WTC11 (cell line): ENCODE measurements at regions not wholly inside any gene's neighbourhood (a gene's known extent, or its start where the extent isn't known, plus 50 kb on each side); places are given as distances from the start of the nearest gene placed in this dataset.

ENCODE experiments used
- ATAC-seq: fragments of 200-7000 bp; cut with Tn5 transposase; 2 replicates; pipeline ENCODE4 v1.10.0; 2021; ENCODE audit warnings: mild to moderate bottlenecking, moderate library complexity
- CTCF ChIA-PET: fragments of 300-600 bp; sonication (Branson Sonifier 250); formaldehyde crosslinking; loops from one replicate; lab custom pipeline; 2021; ENCODE audit warnings: antibody characterized with exemption; lab: Charles Lee
- POLR2A ChIA-PET: fragments of 350-600 bp; sonication (Branson Sonifier 250); formaldehyde crosslinking; loops from one replicate; lab custom pipeline; 2021; ENCODE audit warnings: antibody characterized with exemption; lab: Charles Lee
- DNase-seq: peaks from one replicate; pipeline ENCODE4 v3.0.0; 2021; ENCODE audit warnings: low spot score
- H3K27ac Mint-ChIP-seq: 2 replicates; pipeline ENCODE4 v1.8.0; 2021; ENCODE audit warnings: mixed read lengths
- H3K27me3 Mint-ChIP-seq: 2 replicates; pipeline ENCODE4 v1.8.0; 2021; ENCODE audit warnings: low read depth, mild to moderate bottlenecking, moderate library complexity, mixed read lengths
- H3K36me3 Mint-ChIP-seq: 2 replicates; pipeline ENCODE4 v1.8.0; 2021; ENCODE audit warnings: mixed read lengths
- H3K4me1 Mint-ChIP-seq: 2 replicates; pipeline ENCODE4 v1.8.0; 2022; ENCODE audit warnings: mixed read lengths
- H3K4me3 Mint-ChIP-seq: 2 replicates; pipeline ENCODE4 v1.8.0; 2021; ENCODE audit warnings: mild to moderate bottlenecking, moderate library complexity, mixed read lengths
- H3K9me3 Mint-ChIP-seq: 2 replicates; pipeline ENCODE4 v1.8.0; 2021; ENCODE audit warnings: mixed read lengths
- ARID4B ChIP-seq: sonication (generic); formaldehyde crosslinking; IDR thresholded peaks from 2 replicates; pipeline ENCODE4 v1.8.0; 2023; ENCODE audit warnings: missing genetic modification reagents, mild to moderate bottlenecking, borderline replicate concordance
- ETV6 ChIP-seq: sonication (generic); formaldehyde crosslinking; IDR thresholded peaks from 2 replicates; pipeline ENCODE4 v1.8.1; 2022; ENCODE audit warnings: mild to moderate bottlenecking, missing genetic modification reagents
- FOXJ3 ChIP-seq: sonication (generic); formaldehyde crosslinking; IDR thresholded peaks from 2 replicates; pipeline ENCODE4 v1.9.0; 2021; ENCODE audit warnings: missing genetic modification reagents, mild to moderate bottlenecking, borderline replicate concordance
- IRF2 ChIP-seq: sonication (generic); formaldehyde crosslinking; IDR thresholded peaks from 2 replicates; pipeline ENCODE4 v1.8.0; 2022; ENCODE audit warnings: low read depth, missing genetic modification reagents, borderline replicate concordance
- KAT7 ChIP-seq: sonication (generic); formaldehyde crosslinking; IDR thresholded peaks from 2 replicates; pipeline ENCODE4 v1.8.1; 2023; ENCODE audit warnings: missing genetic modification reagents, mild to moderate bottlenecking, borderline replicate concordance
- MXD4 ChIP-seq: fragments of 250-450 bp; sonication (Bioruptor Pico); IDR thresholded peaks from 2 replicates; pipeline ENCODE4 v1.8.0; 2021; ENCODE audit warnings: mild to moderate bottlenecking, moderate library complexity, borderline replicate concordance
- MYBL2 ChIP-seq: sonication (generic); formaldehyde crosslinking; IDR thresholded peaks from 2 replicates; pipeline ENCODE4 v1.8.1; 2023; ENCODE audit warnings: mild to moderate bottlenecking, moderate library complexity, missing genetic modification reagents
- NFATC4 ChIP-seq: fragments of 250-450 bp; sonication (Bioruptor Pico); IDR thresholded peaks from 2 replicates; pipeline ENCODE4 v1.9.0; 2021; ENCODE audit warnings: mild to moderate bottlenecking
- SMAD4 ChIP-seq: sonication (generic); formaldehyde crosslinking; IDR thresholded peaks from 2 replicates; pipeline ENCODE4 v1.8.0; 2022; ENCODE audit warnings: mild to moderate bottlenecking, missing genetic modification reagents
- TCF7 ChIP-seq: sonication (generic); formaldehyde crosslinking; IDR thresholded peaks from 2 replicates; pipeline ENCODE4 v1.8.0; 2022; ENCODE audit warnings: mild to moderate bottlenecking, low read depth, missing genetic modification reagents, moderate library complexity
- TEAD1 ChIP-seq: sonication (generic); formaldehyde crosslinking; IDR thresholded peaks from 2 replicates; pipeline ENCODE4 v1.8.0; 2022; ENCODE audit warnings: mild to moderate bottlenecking, missing genetic modification reagents
- ZBTB21 ChIP-seq: sonication (generic); formaldehyde crosslinking; IDR thresholded peaks from 2 replicates; pipeline ENCODE4 v1.8.1; 2023; ENCODE audit warnings: mild to moderate bottlenecking, missing genetic modification reagents, borderline replicate concordance
- ZNF121 ChIP-seq: sonication (generic); formaldehyde crosslinking; IDR thresholded peaks from 2 replicates; pipeline ENCODE4 v1.8.0; 2023; ENCODE audit warnings: missing genetic modification reagents
- ZNF138 ChIP-seq: sonication (generic); formaldehyde crosslinking; conservative IDR thresholded peaks from 2 replicates; pipeline ENCODE4 v1.8.1; 2022; ENCODE audit warnings: mild to moderate bottlenecking, moderate library complexity, missing genetic modification reagents
- ZNF219 ChIP-seq: sonication (generic); formaldehyde crosslinking; IDR thresholded peaks from 2 replicates; pipeline ENCODE4 v1.8.0; 2023; ENCODE audit warnings: missing genetic modification reagents, mild to moderate bottlenecking, borderline replicate concordance
- ZNF232 ChIP-seq: sonication (generic); formaldehyde crosslinking; IDR thresholded peaks from 2 replicates; pipeline ENCODE4 v1.8.0; 2022; ENCODE audit warnings: mild to moderate bottlenecking, missing genetic modification reagents
- ZNF532 ChIP-seq: fragments of 250-450 bp; sonication (Bioruptor Pico); IDR thresholded peaks from 2 replicates; pipeline ENCODE4 v1.9.0; 2021; ENCODE audit warnings: mild to moderate bottlenecking, borderline replicate concordance
- TF ChIP-seq, protein P1 (sequence below): sonication (generic); formaldehyde crosslinking; IDR thresholded peaks from 2 replicates; pipeline ENCODE4 v1.8.1; 2023; ENCODE audit warnings: mild to moderate bottlenecking, missing genetic modification reagents
- TF ChIP-seq, protein P2 (sequence below): sonication (generic); formaldehyde crosslinking; IDR thresholded peaks from 2 replicates; pipeline ENCODE4 v1.8.1; 2022; ENCODE audit warnings: low read depth, missing genetic modification reagents, borderline replicate concordance
- TF ChIP-seq, protein P3 (sequence below): sonication (generic); formaldehyde crosslinking; IDR thresholded peaks from 2 replicates; pipeline ENCODE4 v1.8.0; 2022; ENCODE audit warnings: mild to moderate bottlenecking, missing genetic modification reagents

DNA sequence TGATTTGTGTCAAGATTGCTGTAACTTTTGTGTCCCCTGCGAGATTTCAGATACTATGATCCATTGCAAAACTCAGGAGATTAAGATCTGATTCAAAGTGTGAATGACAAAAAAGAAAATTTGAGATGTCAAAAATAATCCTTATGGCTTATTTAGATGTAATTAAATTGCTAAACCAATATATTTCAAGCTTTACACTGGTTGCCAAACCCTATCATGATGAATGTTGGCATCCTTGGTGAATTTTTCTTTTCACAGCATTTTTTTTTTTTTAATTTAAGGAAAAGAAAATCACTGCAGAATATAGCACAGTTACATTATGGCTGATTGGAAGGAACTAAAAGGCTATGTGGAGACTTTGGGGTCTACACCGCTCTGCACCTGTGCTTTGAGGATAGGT is 133.5 kb upstream of the PITRM1 start:
- Mint-ChIP-seq H3K4me3 (no peak overlapping the region), H3K9me3 (peaks cover 12% of the 10 kb centered on the region), H3K36me3 (no peaks in the 10 kb centered on the region), H3K27ac (no peak overlapping the region), H3K27me3 (peaks cover 3% of the 10 kb centered on the region), H3K4me1 (peaks cover 5% of the 10 kb centered on the region; the same call in 1 of the 2 replicates)
- ATAC-seq (no peak), DNase-seq (no peak)
- TF ChIP-seq, protein P1, sequence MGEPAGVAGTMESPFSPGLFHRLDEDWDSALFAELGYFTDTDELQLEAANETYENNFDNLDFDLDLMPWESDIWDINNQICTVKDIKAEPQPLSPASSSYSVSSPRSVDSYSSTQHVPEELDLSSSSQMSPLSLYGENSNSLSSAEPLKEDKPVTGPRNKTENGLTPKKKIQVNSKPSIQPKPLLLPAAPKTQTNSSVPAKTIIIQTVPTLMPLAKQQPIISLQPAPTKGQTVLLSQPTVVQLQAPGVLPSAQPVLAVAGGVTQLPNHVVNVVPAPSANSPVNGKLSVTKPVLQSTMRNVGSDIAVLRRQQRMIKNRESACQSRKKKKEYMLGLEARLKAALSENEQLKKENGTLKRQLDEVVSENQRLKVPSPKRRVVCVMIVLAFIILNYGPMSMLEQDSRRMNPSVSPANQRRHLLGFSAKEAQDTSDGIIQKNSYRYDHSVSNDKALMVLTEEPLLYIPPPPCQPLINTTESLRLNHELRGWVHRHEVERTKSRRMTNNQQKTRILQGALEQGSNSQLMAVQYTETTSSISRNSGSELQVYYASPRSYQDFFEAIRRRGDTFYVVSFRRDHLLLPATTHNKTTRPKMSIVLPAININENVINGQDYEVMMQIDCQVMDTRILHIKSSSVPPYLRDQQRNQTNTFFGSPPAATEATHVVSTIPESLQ (CRISPR knock-in tag): no peak
- TF ChIP-seq, protein P2, sequence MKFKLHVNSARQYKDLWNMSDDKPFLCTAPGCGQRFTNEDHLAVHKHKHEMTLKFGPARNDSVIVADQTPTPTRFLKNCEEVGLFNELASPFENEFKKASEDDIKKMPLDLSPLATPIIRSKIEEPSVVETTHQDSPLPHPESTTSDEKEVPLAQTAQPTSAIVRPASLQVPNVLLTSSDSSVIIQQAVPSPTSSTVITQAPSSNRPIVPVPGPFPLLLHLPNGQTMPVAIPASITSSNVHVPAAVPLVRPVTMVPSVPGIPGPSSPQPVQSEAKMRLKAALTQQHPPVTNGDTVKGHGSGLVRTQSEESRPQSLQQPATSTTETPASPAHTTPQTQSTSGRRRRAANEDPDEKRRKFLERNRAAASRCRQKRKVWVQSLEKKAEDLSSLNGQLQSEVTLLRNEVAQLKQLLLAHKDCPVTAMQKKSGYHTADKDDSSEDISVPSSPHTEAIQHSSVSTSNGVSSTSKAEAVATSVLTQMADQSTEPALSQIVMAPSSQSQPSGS (CRISPR knock-in tag): no peak
- no peak for TF ChIP-seq FOXJ3 (CRISPR knock-in tag)
- TF ChIP-seq ETV6 (CRISPR knock-in tag): no peak
- no peak for TF ChIP-seq TCF7 (CRISPR knock-in tag)
- no peak for TF ChIP-seq IRF2 (CRISPR knock-in tag)
- no peak for TF ChIP-seq ZNF219 (CRISPR knock-in tag)
- TF ChIP-seq ZNF232 (CRISPR knock-in tag): no peak
- TF ChIP-seq MXD4 (CRISPR knock-in tag): no peak
- CTCF ChIA-PET: no interaction called here
- POLR2A ChIA-PET: no interaction called here

DNA sequence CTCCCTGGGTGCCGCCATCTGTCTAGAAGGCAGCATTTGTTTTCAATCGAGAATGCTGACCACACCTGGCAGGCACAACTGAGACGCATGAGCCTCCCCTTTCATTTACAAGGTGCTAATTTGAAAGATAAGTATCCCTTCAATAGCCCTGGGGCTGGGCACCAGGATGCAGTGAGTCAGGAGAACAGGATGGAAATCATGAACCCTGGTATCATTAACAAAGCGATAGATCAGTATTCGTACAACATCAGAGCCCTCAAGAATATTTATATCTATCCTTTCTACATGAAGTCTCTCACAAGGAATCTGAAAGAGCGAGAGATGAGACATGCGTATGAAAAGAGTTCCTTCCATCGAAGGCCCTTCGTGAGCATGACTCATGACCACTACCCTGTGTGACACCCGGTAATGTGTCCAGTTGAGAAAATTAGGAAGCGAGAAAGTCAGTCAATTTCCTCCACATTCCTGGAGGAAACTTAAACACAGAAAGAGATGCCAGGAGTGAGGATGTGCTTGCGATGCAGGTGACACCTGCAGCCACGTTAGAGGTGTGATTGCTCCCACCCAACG is 123.1 kb upstream of the PITRM1 start:
- no peak overlapping the region; the same call in 1 of the 2 replicates for H3K27ac Mint-ChIP-seq
- no peaks in the 10 kb centered on the region for H3K27me3 Mint-ChIP-seq
- no peak for DNase-seq
- ATAC-seq: no peak; the same call in 1 of the 2 replicates
- H3K36me3 Mint-ChIP-seq: no peaks in the 10 kb centered on the region
- peaks cover 9% of the 10 kb centered on the region for H3K9me3 Mint-ChIP-seq
- H3K4me3 Mint-ChIP-seq: no peak overlapping the region
- POLR2A ChIA-PET: no interaction called here
- CTCF ChIA-PET: no interaction called here
- peaks cover 20% of the 10 kb centered on the region for H3K4me1 Mint-ChIP-seq
- TF ChIP-seq ZNF138 (CRISPR knock-in tag) (no peak), TEAD1 (CRISPR knock-in tag) (no peak), ETV6 (CRISPR knock-in tag) (no peak), NFATC4 (CRISPR knock-in tag) (no peak), SMAD4 (no peak), ZBTB21 (no peak), ZNF121 (no peak), ZNF532 (CRISPR knock-in tag) (no peak), ARID4B (CRISPR knock-in tag) (no peak), KAT7 (CRISPR knock-in tag) (no peak), MYBL2 (CRISPR knock-in tag) (no peak)
- TF ChIP-seq, protein P3, sequence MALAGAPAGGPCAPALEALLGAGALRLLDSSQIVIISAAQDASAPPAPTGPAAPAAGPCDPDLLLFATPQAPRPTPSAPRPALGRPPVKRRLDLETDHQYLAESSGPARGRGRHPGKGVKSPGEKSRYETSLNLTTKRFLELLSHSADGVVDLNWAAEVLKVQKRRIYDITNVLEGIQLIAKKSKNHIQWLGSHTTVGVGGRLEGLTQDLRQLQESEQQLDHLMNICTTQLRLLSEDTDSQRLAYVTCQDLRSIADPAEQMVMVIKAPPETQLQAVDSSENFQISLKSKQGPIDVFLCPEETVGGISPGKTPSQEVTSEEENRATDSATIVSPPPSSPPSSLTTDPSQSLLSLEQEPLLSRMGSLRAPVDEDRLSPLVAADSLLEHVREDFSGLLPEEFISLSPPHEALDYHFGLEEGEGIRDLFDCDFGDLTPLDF (CRISPR knock-in tag): no peak
- TF ChIP-seq, protein P1 (CRISPR knock-in tag): no peak
